GDM1 (cell line): ENCODE measurements at regions not wholly inside any gene's neighbourhood (a gene's known extent, or its start where the extent isn't known, plus 50 kb on each side); places are given as distances from the start of the nearest gene placed in this dataset.

ENCODE experiments used
- DNase-seq: peaks from one replicate; lab custom pipeline; 2025; lab: John Stamatoyannopoulos, UW

DNA sequence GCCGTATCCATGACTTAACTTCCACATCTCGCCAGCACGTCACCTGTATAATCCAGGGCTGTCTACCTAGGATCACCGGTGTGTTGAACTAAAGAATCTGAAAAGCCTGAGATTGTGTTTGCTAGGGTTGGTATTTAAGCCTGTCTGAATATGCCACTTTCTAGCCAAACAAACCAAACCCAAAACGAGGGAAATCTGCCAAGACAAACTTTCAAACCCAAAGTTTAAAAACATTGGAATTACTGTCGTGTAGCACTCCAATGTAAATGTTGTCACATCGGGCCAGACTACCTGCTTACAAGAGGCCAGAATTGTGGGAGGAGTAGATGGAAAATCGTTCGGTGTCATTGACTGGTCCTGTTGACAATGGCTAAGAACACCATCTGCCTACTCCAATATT is 747.8 kb downstream of the EFNB2 start:
- DNase-seq, result no peak

- DNase-seq, result no peak
These were observed 750.0 kb downstream of the EFNB2 start for GRCh38 chr13:105785436-105785835.

GRCh38 chr13:105783261-105783660 is 752.2 kb downstream of the EFNB2 start:
- no peak for DNase-seq

DNA sequence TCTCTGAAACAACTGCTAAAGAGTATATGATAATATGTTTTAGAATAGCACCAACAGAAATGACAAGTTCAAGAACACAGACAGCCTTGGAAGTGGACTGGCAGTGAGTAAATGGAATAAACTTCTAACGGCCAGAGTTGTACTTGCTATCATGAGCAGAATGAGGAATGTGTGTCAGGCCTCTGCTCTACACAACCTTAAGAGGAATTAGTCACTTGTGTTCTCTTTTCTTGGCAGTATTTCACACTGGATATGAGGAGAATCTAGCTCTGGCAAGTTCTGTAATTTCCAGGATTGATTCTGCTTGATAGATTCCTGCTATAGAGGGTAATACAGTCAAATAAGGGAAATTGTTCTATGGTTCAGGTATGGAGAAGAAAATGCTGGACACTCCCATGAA is 757.3 kb downstream of the EFNB2 start:
- DNase-seq, result no peak

GRCh38 chr13:105774739-105775460 is 760.6 kb downstream of the EFNB2 start:
- DNase-seq, result no peak

- DNase-seq, result no peak
These were observed 761.5 kb downstream of the EFNB2 start for GRCh38 chr13:105773863-105774538.

DNA sequence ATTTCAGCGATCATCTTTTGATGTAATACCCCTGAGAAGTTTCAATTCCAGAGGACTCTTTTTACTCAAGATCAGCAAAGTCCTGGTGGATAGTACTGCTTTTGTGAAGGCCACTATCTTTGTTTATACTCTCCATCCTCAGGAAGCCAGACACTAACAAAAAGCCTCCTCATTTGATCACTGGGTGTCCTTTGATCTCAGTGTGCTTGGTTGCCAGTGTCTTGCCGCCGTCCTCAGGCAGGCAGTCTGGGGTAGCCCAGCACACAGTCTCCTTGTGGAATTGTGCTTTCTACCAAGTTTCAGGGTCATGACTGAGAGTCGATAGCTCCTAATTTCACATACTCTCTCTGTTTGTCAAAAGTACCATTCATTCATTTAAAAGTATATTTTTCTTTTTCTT is 762.2 kb downstream of the EFNB2 start:
- no peak for DNase-seq

DNA sequence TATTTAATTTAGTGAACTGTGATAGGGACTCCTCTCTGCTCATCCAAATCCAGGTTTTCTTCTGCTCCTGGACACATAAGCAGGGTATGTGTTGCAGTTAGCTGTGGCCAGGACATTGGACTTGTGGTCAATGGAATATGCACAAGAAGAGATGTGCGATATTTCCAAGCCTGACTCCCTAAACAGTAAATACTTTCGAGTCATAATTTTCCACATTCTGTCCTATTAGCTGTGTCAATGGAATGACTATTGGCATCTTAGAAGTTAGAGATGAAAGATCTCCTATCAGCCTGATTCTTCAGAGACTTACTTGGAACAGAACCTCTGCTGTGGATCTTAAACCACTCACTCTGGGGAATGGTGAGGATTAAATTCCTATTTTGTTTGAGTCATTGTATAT is 771.0 kb downstream of the EFNB2 start:
- no peak for DNase-seq

- DNase-seq, result no peak
These were observed 771.6 kb downstream of the EFNB2 start for GRCh38 chr13:105763851-105764250.

- DNase-seq, result no peak
These were observed 773.4 kb downstream of the EFNB2 start for GRCh38 chr13:105762096-105762495.

DNA sequence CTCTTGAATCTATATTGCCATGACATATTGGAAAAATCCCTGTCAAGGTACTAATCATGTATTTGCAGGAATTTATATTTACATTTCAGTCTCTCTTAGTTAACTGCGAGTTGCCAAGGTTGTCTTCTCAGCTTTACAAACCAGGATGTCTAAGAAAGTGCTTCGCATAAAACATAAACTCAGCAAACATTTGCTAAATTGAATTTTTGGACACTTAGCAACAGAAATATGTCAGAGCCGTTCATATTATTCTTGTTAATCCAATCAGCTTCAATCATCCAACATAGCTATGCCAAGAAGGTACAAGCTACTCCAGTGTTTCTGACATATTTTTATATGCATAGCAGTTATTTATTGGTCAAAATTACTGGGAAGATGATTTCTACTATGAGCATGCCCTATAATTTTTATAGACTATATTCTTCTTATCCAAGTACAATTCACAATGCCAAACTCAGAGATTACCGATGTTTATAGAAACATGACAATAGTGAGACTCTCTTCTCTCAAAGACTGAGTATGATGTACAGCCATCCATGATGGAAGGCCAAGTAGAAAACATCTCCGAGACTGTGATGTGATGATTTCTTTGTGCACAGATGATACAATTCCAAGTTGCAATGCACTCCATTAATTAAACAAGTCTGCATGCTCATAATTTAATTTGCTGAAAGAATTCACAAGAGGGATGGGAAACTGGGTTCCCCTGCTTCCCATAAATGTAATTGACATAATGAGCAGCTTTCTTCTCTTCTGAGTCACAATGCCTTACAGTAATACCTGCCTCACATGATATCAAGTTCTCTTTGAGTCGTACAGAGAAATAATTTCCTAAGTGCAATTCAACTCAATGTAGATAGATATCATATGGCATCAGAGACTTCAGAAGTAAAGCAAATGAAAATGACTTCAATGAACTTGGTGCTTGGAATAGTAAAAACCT is 776.3 kb downstream of the EFNB2 start:
- no peak for DNase-seq

- DNase-seq, result no peak
These were observed 794.7 kb downstream of the EFNB2 start for GRCh38 chr13:105740739-105741138.

- DNase-seq, result no peak
These were observed 797.8 kb downstream of the EFNB2 start for GRCh38 chr13:105737688-105738087.

DNA sequence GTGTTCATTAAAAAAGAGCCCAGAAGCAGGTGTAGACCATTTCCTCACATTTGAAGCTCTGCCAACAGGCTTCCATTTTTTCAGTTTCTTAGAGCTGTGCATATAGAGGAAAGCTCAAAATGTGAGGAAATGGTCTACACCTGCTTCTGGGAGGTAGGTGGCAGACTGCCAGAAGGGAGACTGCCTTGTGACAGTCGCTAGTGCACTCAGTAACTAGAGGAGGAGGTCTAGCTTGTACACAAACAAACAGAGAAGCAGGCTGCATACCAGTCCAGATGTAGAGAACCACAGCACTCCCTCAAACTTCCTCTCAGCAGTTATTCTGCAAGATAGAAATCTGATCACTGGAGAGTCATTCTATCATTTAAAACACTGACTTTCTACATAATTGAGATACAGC is 800.2 kb downstream of the EFNB2 start:
- DNase-seq, result no peak

DNA sequence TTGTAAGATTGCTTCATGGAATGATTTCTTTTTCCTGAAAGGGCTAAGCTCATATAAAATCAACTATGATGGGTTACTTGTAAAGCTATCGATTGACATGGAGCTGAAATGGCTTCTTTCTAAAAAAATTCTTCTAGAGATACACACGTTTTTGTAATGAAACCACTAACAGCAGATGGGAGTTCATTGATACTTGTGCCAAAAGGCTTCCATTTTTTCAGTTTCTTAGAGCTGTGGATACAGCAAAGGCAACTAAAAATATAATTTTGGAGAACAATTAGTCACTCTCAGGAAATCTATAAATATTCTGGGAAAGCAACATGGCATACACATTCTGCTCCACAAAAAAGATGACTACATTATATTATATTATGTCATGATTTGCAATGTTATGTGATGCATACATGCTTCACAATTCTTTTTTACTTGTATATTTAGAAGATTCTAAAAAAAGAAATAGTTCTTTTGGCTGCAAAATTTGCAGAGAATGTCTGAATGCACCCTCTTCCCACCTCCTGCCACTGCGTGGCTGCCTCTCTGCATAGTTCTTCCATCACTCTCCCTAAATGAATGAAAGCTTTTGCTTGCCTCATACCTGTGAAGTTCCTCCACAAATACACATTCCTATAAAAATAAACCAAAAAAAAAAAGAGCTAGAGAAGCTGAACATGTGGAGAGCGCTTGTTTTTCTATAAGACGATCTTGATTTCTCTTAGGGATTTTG is 802.5 kb downstream of the EFNB2 start:
- DNase-seq, result no peak

- no peak for DNase-seq
These were observed 809.6 kb downstream of the EFNB2 start for GRCh38 chr13:105725887-105726286.

GRCh38 chr13:105721016-105721415 is 814.4 kb downstream of the EFNB2 start:
- no peak for DNase-seq

GRCh38 chr13:105719859-105720258 is 815.6 kb downstream of the EFNB2 start:
- DNase-seq, result no peak

DNA sequence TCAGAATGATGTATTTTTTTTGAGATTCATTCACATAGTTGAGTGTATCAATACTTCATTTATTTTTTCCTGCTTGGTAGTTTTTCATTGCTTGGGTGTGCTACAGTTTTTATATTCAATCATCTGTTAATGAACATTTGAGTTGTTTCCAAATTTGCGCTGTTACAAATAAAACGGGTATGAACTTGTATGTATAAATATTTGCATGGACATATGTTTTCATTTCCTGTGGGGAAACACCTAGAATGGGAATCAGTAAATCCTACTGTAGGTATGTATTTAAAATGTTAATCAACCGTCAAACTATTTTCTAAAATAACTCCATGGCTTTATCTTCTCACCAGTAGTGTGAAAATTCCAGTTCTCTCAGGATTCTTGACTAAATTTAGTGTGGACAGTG is 826.3 kb downstream of the EFNB2 start:
- no peak for DNase-seq

DNA sequence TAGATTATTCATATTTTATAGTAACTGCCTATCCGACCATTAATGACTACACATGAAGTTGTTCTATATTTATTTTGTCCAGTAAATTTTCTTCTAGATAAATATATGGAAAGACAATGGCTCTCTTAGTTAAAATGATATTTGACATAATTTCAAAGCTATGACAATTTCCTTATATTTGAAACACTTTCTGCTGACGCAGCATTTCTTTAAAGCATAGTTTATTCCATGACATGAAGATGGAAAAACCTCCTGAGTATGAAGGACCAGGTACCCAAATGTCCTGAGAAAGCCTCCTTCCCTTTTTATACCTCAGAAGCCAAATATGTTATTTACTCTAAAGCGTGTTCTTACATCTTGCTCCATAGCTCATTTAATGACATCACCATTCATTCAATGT is 831.6 kb downstream of the EFNB2 start:
- DNase-seq, result no peak

DNA sequence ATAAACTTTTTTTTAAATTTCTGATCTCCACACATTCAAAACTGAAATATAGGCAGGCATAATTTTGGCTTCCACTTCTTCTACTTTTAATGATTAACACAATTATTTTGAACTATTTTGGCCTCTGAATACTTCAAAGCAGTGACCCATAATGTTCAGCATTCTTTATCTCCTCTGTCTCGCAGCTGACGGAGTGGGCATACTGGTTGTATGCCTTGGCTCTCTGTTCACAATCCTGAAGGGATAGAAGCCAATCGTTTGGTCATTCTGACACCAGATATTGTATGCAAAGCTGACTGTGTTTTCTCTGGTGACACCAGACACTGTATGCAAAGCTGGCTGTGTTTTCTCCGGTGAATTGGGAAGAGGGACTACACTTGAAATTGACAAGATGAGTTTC is 833.0 kb downstream of the EFNB2 start:
- DNase-seq, result no peak

- DNase-seq, result no peak
These were observed 842.7 kb downstream of the EFNB2 start for GRCh38 chr13:105692769-105693168.
